ENCODE measurements at regions not wholly inside any gene's neighbourhood (a gene's known extent, or its start where the extent isn't known, plus 50 kb on each side); places are given as distances from the start of the nearest gene placed in this dataset.

DNA sequence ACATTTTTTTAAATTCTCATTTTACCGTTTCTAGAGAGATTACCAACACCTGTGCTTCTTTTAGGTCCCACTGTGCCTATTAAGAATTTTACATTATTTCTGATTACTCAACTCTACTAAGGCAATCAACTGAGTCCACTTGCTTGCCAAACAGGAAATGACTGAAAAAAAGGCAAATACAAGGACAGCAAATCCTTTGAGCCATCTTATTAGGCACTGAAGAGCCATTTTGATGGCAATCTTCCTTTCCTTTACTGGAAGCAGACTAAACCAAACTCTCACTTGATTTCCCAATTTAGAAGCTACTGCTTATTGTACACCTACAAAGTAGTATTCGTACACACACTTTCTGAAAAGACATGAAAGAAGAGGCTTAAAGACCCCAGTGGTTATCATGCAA is 121.4 kb upstream of the COL3A1 start:
- TF ChIP-seq POLR2A (IDR thresholded peaks at IDR 0.05), result no peak
- TF ChIP-seq EP300 (IDR thresholded peaks at IDR 0.05), result no peak
- TF ChIP-seq, protein P1, sequence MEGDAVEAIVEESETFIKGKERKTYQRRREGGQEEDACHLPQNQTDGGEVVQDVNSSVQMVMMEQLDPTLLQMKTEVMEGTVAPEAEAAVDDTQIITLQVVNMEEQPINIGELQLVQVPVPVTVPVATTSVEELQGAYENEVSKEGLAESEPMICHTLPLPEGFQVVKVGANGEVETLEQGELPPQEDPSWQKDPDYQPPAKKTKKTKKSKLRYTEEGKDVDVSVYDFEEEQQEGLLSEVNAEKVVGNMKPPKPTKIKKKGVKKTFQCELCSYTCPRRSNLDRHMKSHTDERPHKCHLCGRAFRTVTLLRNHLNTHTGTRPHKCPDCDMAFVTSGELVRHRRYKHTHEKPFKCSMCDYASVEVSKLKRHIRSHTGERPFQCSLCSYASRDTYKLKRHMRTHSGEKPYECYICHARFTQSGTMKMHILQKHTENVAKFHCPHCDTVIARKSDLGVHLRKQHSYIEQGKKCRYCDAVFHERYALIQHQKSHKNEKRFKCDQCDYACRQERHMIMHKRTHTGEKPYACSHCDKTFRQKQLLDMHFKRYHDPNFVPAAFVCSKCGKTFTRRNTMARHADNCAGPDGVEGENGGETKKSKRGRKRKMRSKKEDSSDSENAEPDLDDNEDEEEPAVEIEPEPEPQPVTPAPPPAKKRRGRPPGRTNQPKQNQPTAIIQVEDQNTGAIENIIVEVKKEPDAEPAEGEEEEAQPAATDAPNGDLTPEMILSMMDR (IDR thresholded peaks at IDR 0.05), result no peak
- H3K4me1 ChIP-seq (ENCODE audit: insufficient read depth), result no peaks in the 10 kb centered on the region
- WGBS, 3 donors, result 82 to 86% (median 84%) methylated on average over 2 of the region's 2 CpGs
- no peak for DNase-seq
- H3K36me3 ChIP-seq, result no peaks in the 10 kb centered on the region
- intact Hi-C loops (cut with DNase I), result no loop called here
- H3K9me3 ChIP-seq, result no peaks in the 10 kb centered on the region
- no peaks in the 10 kb centered on the region for H3K27me3 ChIP-seq
- H3K27ac ChIP-seq, result no peak overlapping the region
- no peak overlapping the region for H3K4me3 ChIP-seq

DNA sequence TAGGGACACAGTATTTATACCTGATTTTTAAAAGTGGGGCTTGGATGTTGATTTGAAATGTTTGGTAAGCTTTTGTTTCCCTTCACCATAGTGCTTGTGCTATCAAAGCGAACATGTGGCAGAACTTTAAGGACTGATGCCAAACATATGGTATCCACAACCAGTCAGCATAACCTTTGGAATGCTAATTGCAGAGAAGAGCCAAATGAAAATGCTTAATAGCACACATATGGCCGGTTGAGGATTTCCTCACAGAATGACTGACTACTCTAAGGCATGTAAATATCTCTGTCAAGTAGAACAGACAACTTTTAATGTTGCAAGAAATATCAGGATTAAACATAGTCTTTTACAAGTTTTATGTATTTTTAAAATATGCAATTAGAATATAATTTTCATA is 120.9 kb upstream of the COL3A1 start:
- H3K27ac ChIP-seq, result no peak overlapping the region
- WGBS, 3 donors, result 14 to 22% (median 21%) methylated on average over 2 of the region's 2 CpGs
- DNase-seq, result no peak
- no peaks in the 10 kb centered on the region for H3K27me3 ChIP-seq
- H3K9me3 ChIP-seq, result no peaks in the 10 kb centered on the region
- no peak overlapping the region for H3K4me3 ChIP-seq
- intact Hi-C loops (cut with DNase I), result no loop called here
- no peaks in the 10 kb centered on the region for H3K36me3 ChIP-seq
- no peaks in the 10 kb centered on the region for H3K4me1 ChIP-seq (ENCODE audit: insufficient read depth)
- TF ChIP-seq EP300 (IDR thresholded peaks at IDR 0.05) (no peak), POLR2A (IDR thresholded peaks at IDR 0.05) (no peak)
- TF ChIP-seq, protein P1 (IDR thresholded peaks at IDR 0.05), result no peak

DNA sequence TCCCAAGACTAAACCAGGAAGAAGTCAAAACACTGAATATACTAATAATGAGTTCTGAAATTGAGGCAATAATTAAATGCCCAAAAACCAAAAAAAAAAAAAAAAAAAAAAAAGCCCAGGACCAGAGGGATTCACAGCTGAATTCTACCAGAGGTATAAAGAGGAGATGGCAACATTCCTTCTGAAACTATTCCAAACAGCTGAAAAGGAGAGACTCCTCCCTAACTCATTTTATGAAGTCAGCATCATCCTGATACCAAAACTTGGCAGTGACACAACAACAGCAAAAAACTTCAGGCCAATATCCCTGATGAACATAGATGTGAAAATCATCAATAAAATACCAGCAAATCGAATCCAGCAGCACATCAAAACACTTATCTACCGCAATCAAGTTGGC is 108.5 kb upstream of the COL3A1 start:
- Histone ChIP-seq H3K4me3 (no peak overlapping the region), H3K4me1 (ENCODE audit: insufficient read depth) (peaks cover 4% of the 10 kb centered on the region), H3K36me3 (no peaks in the 10 kb centered on the region), H3K27me3 (no peaks in the 10 kb centered on the region), H3K9me3 (no peaks in the 10 kb centered on the region), H3K27ac (no peak overlapping the region)
- TF ChIP-seq EP300 (IDR thresholded peaks at IDR 0.05), result no peak
- TF ChIP-seq, protein P1 (IDR thresholded peaks at IDR 0.05), result no peak
- no peak for TF ChIP-seq POLR2A (IDR thresholded peaks at IDR 0.05)
- intact Hi-C loops (cut with DNase I), result no loop called here
- no peak for DNase-seq
- WGBS, 3 donors, result 85 to 93% (median 92%) methylated on average over 2 of the region's 2 CpGs

DNA sequence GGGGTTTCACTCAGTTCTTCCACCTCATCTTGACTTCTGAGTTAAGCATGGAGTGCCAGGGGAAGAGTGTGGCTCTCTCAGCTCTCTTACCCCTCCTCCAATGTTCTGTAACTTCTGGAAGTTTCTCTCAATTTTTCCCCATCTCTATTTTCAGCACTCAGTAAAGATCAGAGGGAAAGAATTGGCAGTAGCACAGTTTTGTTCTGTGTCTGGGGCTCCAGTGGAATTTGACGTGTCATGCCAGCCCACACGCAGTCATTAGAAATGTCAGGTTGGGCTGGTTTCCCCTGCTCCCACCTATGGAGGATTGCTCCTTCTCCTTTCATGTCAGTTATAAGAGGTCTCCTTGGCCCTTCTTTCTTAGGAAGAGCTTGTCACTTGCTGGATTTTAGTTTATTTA is 104.6 kb upstream of the COL3A1 start:
- no peaks in the 10 kb centered on the region for H3K27me3 ChIP-seq
- H3K9me3 ChIP-seq, result no peaks in the 10 kb centered on the region
- no peaks in the 10 kb centered on the region for H3K36me3 ChIP-seq
- H3K27ac ChIP-seq, result no peak overlapping the region
- TF ChIP-seq POLR2A (IDR thresholded peaks at IDR 0.05) (no peak), EP300 (IDR thresholded peaks at IDR 0.05) (no peak)
- TF ChIP-seq, protein P1 (IDR thresholded peaks at IDR 0.05), result no peak
- H3K4me3 ChIP-seq, result no peak overlapping the region
- no peak for DNase-seq
- peaks cover 4% of the 10 kb centered on the region for H3K4me1 ChIP-seq (ENCODE audit: insufficient read depth)
- intact Hi-C loops (cut with DNase I), result no loop called here
- 7 to 36% (median 12%) methylated on average over 2 of the region's 2 CpGs for WGBS, 3 donors

DNA sequence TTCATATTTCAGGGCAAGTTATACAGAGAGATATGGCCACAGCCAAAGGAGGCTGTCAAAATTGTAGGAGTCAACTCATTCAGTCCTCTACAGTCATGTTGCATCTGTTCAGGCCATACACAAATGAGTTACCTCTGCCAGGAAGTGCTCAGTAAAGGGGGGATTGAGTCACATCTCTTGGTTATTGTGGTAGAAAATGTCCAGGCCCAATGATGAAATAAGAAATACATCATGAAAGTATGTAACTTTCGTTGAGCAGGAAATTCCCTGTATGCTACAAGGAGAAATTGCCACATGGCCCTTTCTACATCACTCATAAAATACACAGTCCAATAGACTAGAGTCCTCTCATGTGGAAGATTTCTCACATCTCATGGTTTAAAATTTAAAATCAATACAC is 103.9 kb upstream of the COL3A1 start:
- H3K9me3 ChIP-seq, result no peaks in the 10 kb centered on the region
- no peak overlapping the region for H3K27ac ChIP-seq
- TF ChIP-seq EP300 (IDR thresholded peaks at IDR 0.05), result no peak
- TF ChIP-seq, protein P1 (IDR thresholded peaks at IDR 0.05), result no peak
- no peak for TF ChIP-seq POLR2A (IDR thresholded peaks at IDR 0.05)
- WGBS, 3 donors, result 73 to 91% (median 75%) methylated on average over 1 of the region's 1 CpG
- no peaks in the 10 kb centered on the region for H3K36me3 ChIP-seq
- H3K27me3 ChIP-seq, result no peaks in the 10 kb centered on the region
- H3K4me3 ChIP-seq, result no peak overlapping the region
- DNase-seq, result no peak
- intact Hi-C loops (cut with DNase I), result no loop called here
- peaks cover 4% of the 10 kb centered on the region for H3K4me1 ChIP-seq (ENCODE audit: insufficient read depth)

Measured in ovary (tissue), 7 donors.